Fibroblast of villous mesenchyme (primary cell): ENCODE measurements at regions not wholly inside any gene's neighbourhood (a gene's known extent, or its start where the extent isn't known, plus 50 kb on each side); places are given as distances from the start of the nearest gene placed in this dataset.

ENCODE experiments used
- DNase-seq: peaks from one replicate; pipeline ENCODE4 v3.0.0-alpha.2; 2010; ENCODE audit warnings: low read depth
- H3K4me3 ChIP-seq: 2 replicates; pipeline ENCODE4 v1.5.1; 2011; ENCODE audit warnings: low read depth, mild to moderate bottlenecking, low read length
- CTCF ChIP-seq: IDR thresholded peaks from 2 replicates; pipeline ENCODE4 v1.5.1; 2012; ENCODE audit warnings: low read depth, mild to moderate bottlenecking, low read length; ENCODE audit not compliant: insufficient read depth

GRCh38 chr11:8740129-8740528 lies 57.5 kb downstream of the RPL27A start:
- TF ChIP-seq CTCF = no peak
- DNase-seq = no peak
- no peak overlapping the region for H3K4me3 ChIP-seq

GRCh38 chr11:8744423-8744822 lies 61.8 kb downstream of the RPL27A start:
- no peak overlapping the region for H3K4me3 ChIP-seq
- no peak for DNase-seq
- no peak for TF ChIP-seq CTCF

- DNase-seq = no peak
- no peak for TF ChIP-seq CTCF
- no peak overlapping the region for H3K4me3 ChIP-seq
Observed at GRCh38 chr11:8745431-8746253, 63.0 kb downstream of the RPL27A start.

GRCh38 chr11:8746331-8746974 lies 63.9 kb downstream of the RPL27A start:
- DNase-seq = no peak
- no peak overlapping the region for H3K4me3 ChIP-seq
- TF ChIP-seq CTCF = no peak

GRCh38 chr11:8747173-8747572 lies 64.6 kb downstream of the RPL27A start:
- no peak overlapping the region for H3K4me3 ChIP-seq
- no peak for TF ChIP-seq CTCF
- no peak for DNase-seq

GRCh38 chr11:8748317-8748716 lies 65.7 kb downstream of the RPL27A start:
- TF ChIP-seq CTCF = no peak
- no peak overlapping the region for H3K4me3 ChIP-seq
- no peak for DNase-seq

- no peak for TF ChIP-seq CTCF
- no peak for DNase-seq
- no peak overlapping the region for H3K4me3 ChIP-seq
Observed at GRCh38 chr11:8749202-8749601, 66.6 kb downstream of the RPL27A start.
